ENCODE measurements at regions not wholly inside any gene's neighbourhood (a gene's known extent, or its start where the extent isn't known, plus 50 kb on each side); places are given as distances from the start of the nearest gene placed in this dataset.
"Not testable (repeated sequence)": the region's sequence is repeated elsewhere in the genome, so short reads cannot be mapped to it uniquely, and the experiment has no call there.

- TF ChIP-seq CTCF, EP300 (IDR thresholded peaks at IDR 0.05): not testable (repeated sequence)
Measured at GRCh38 chr7:6926193-6927174, 100.4 kb upstream of the CCZ1B start.

Measured in ovary (tissue), 3 donors.